ENCODE measurements at regions not wholly inside any gene's neighbourhood (a gene's known extent, or its start where the extent isn't known, plus 50 kb on each side); places are given as distances from the start of the nearest gene placed in this dataset.

- Histone ChIP-seq H3K4me1 (peaks cover 0 to 4% of the 10 kb centered on the region in 2 donors), H3K4me3 (replicated peaks in 1 of 3) (no peak overlapping the region), H3K27me3 (no peaks in the 10 kb centered on the region), H3K9me3 (no peaks in the 10 kb centered on the region), H3K27ac (no peak overlapping the region), H3K36me3 (no peaks in the 10 kb centered on the region)
- DNase-seq, result no peak
- 68 to 84% methylated on average over 11 of the region's 11 CpGs for WGBS, 2 donors
- intact Hi-C loops (cut with DNase I), result no loop called here
- TF ChIP-seq, protein P1, sequence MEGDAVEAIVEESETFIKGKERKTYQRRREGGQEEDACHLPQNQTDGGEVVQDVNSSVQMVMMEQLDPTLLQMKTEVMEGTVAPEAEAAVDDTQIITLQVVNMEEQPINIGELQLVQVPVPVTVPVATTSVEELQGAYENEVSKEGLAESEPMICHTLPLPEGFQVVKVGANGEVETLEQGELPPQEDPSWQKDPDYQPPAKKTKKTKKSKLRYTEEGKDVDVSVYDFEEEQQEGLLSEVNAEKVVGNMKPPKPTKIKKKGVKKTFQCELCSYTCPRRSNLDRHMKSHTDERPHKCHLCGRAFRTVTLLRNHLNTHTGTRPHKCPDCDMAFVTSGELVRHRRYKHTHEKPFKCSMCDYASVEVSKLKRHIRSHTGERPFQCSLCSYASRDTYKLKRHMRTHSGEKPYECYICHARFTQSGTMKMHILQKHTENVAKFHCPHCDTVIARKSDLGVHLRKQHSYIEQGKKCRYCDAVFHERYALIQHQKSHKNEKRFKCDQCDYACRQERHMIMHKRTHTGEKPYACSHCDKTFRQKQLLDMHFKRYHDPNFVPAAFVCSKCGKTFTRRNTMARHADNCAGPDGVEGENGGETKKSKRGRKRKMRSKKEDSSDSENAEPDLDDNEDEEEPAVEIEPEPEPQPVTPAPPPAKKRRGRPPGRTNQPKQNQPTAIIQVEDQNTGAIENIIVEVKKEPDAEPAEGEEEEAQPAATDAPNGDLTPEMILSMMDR (IDR thresholded peaks at IDR 0.05), result no peak
- TF ChIP-seq POLR2A (IDR thresholded peaks at IDR 0.05), result no peak
Observed at GRCh38 chr2:4900861-4901770, 791.1 kb upstream of the SOX11 start.

DNA sequence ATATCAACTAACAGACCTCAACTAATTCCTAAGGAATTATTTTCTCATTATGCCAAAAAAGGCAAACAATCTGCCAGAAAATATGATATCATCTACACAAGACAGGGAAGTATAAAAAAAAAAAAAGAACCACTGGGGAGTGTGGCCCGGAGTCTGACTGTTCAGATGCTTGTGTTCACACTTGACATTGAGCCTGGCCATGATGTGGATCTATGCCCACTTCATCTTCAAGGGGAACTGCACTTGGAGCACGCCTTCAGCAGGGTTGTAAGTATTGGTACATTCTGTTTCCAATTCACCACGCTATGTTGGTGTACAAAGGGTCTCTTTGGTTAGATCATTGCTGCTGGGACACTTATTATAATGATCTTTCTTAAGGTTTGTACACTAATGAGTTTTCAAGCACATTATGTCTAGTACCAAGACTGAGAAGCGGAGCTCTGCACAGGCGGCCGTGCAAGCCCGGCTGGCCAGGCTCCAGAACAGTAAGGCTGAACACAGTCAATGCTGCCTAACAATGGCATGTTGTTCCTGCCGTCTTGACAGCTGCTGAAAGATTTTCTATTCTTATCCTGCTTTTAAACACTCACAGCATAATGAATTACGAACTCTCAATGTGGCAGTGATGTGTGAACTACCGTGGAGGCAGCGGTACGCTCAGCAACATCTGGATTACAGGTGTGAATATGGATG is 788.4 kb upstream of the SOX11 start:
- WGBS, 2 donors, result 9 to 11% methylated on average over 12 of the region's 12 CpGs
- DNase-seq, result peak; percentile 86 to 90
- Histone ChIP-seq H3K36me3 (no peaks in the 10 kb centered on the region), H3K4me1 (peaks cover 0 to 4% of the 10 kb centered on the region in 2 donors), H3K9me3 (no peaks in the 10 kb centered on the region), H3K4me3 (replicated peaks in 1 of 3) (no peak overlapping the region), H3K27me3 (no peaks in the 10 kb centered on the region), H3K27ac (no peak overlapping the region)
- intact Hi-C loops (cut with DNase I), result no loop called here
- no peak for TF ChIP-seq POLR2A (IDR thresholded peaks at IDR 0.05)
- TF ChIP-seq, protein P1 (IDR thresholded peaks at IDR 0.05), result no peak

DNA sequence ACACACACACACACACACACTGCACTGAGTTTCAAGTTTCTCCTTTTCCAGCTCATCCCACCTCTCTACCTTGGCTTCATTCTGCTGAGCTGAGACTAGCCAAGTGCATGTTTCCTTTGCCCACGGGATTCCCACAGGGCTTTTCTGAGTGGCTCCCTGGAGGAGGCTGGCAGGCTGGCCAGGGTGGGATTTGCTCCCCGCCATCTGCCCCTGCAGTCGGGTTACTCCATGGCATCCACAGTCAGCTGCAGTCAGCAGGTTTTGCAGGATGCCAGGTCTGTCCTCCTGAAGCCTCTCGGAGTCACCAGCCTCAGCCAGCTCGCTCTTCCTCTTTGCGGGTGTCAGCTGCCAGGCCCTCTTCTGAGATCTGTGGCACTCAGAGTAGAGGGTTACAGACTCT is 783.7 kb upstream of the SOX11 start:
- intact Hi-C loops (cut with DNase I), result no loop called here
- no peak overlapping the region for H3K27ac ChIP-seq
- H3K4me3 ChIP-seq (replicated peaks in 1 of 3), result no peak overlapping the region
- no peaks in the 10 kb centered on the region for H3K36me3 ChIP-seq
- WGBS, 2 donors, result 75 to 77% methylated on average over 2 to 6 of the region's 6 CpGs
- TF ChIP-seq POLR2A (IDR thresholded peaks at IDR 0.05), result no peak
- TF ChIP-seq, protein P1 (IDR thresholded peaks at IDR 0.05), result no peak
- H3K9me3 ChIP-seq, result no peaks in the 10 kb centered on the region
- DNase-seq, result no peak
- no peaks in the 10 kb centered on the region for H3K27me3 ChIP-seq
- peaks cover 0 to 4% of the 10 kb centered on the region in 2 donors for H3K4me1 ChIP-seq

- no peak for DNase-seq
- no peak overlapping the region for H3K4me3 ChIP-seq (replicated peaks in 1 of 3)
- no peaks in the 10 kb centered on the region for H3K27me3 ChIP-seq
- WGBS, 2 donors, result 87 to 89% methylated on average over 9 of the region's 9 CpGs
- no peaks in the 10 kb centered on the region for H3K4me1 ChIP-seq
- H3K9me3 ChIP-seq, result no peaks in the 10 kb centered on the region
- intact Hi-C loops (cut with DNase I), result no loop called here
- TF ChIP-seq POLR2A (IDR thresholded peaks at IDR 0.05), result no peak
- TF ChIP-seq, protein P1 (IDR thresholded peaks at IDR 0.05), result no peak
- no peak overlapping the region for H3K27ac ChIP-seq
- no peaks in the 10 kb centered on the region for H3K36me3 ChIP-seq
Observed at GRCh38 chr2:4909346-4910009, 782.7 kb upstream of the SOX11 start.

All from thyroid gland (tissue), 4 donors.